Heart right ventricle (tissue), 16 donors: ENCODE measurements at regions not wholly inside any gene's neighbourhood (a gene's known extent, or its start where the extent isn't known, plus 50 kb on each side); places are given as distances from the start of the nearest gene placed in this dataset.

Experiments used
- ATAC-seq, 8 donors: fragments of 200-7000 bp; cut with Tn5 transposase; one replicate each; pipeline ENCODE4 v1.9.1; 2020; ENCODE audit warnings: mild to moderate bottlenecking in 8 of 8, moderate library complexity in 8 of 8, moderate number of reproducible peaks in 1 of 8
- DNase-seq, 2 donors: peaks; one replicate each; pipeline ENCODE4 v3.0.0-alpha.2; 2020
- H3K27ac ChIP-seq, 10 donors: fragments of 200-600 bp; sonication (generic) in 2 of 10; one replicate each; pipeline versions ENCODE4 v1.5.0 to v1.8.0; 2020 to 2022; ENCODE audit warnings: mild to moderate bottlenecking in 3 of 10
- H3K27me3 ChIP-seq, 7 donors: fragments of 200-600 bp; one replicate each; pipeline ENCODE4 v1.8.0; 2021 to 2022; ENCODE audit warnings: mild to moderate bottlenecking in 2 of 7
- H3K36me3 ChIP-seq, 9 donors: fragments of 200-600 bp; sonication (generic) in 1 of 9; one replicate each; pipeline versions ENCODE4 v1.5.0 to v1.8.0; 2020 to 2022; ENCODE audit warnings: mild to moderate bottlenecking in 2 of 9
- H3K4me1 ChIP-seq, 9 donors: fragments of 200-600 bp; sonication (generic) in 1 of 9; one replicate each; pipeline versions ENCODE4 v1.5.0 to v1.8.0; 2020 to 2022; ENCODE audit warnings: mild to moderate bottlenecking in 4 of 9
- H3K4me3 ChIP-seq, 10 donors: fragments of 200-600 bp; sonication (generic) in 2 of 10; one replicate each; pipeline versions ENCODE4 v1.5.0 to v1.8.0; 2020 to 2022; ENCODE audit warnings: mild to moderate bottlenecking in 7 of 10, moderate library complexity in 2 of 10
- H3K9me3 ChIP-seq, 11 donors: fragments of 200-600 bp in 10 of 11; sonication (generic) in 2 of 11; one replicate each; pipeline versions ENCODE4 v1.5.0 to v1.8.0; 2013 to 2022; ENCODE audit warnings: mild to moderate bottlenecking in 2 of 11, control low read depth in 1 of 11, moderate library complexity in 1 of 11
- CTCF ChIP-seq, 9 donors: fragments of 200-600 bp; sonication (generic) in 2 of 9; IDR thresholded peaks; one replicate each; pipeline versions ENCODE4 v1.5.0 to v1.8.0; 2021 to 2022; ENCODE audit warnings: antibody characterized with exemption in 9 of 9, mild to moderate bottlenecking in 5 of 9, moderate library complexity in 1 of 9
- WGBS, 2 donors: extraction: QIAGEN DNeasy Blood & Tissue Kit; methylation state at CpG; one replicate each; pipeline ENCODE4 v1.1.7; 2013; ENCODE audit warnings: inconsistent platforms in 1 of 2; 5-methylcytosine and 5-hydroxymethylcytosine counted together
- intact Hi-C, 10 donors: fragments of 100-400 bp; cut with DNase I; formaldehyde crosslinking; loops; one replicate each; pipeline versions ENCODE4 v1.11.1 to v1.14.2; 2022
- donor health status: Arrhythmogenic right ventricular cardiomyopathy.
- donor health status: ischemic (EF 13 %, LVEDD 7.1; RV severe dilation, severe dysfunction).
- donor health status: healthy with polysubstance abuse.
- donor health status: DM: no; HTN: yes; CAD: no.
- donor health status: DM: no; HTN: no; CAD: no.
- donor health status: ischemic (EF 25% LVEDD 6.9; RV normal size, moderate dysfunction).
- donor health status: ischemic (EF 25% LVEDD 5.7; RV mildly dilated, moderate dysfunction).
- donor health status: healthy.
- donor health status: DM: yes; HTN: yes; CAD: no.
- donor health status: Ischemic cardiomyopathy.
- donor health status: ischemic (EF 35%, LVEDD 5.7; RV mildly dilated, moderate dysfunction).
- donor health status: nonischemic (EF 11% LVEDD 7.7; RV severe dilation, severe dysfunction).
- donor health status: DM: yes; HTN: yes; CAD: no.
- donor health status: PGD.
- donor health status: ischemic (EF 29% LVEDD 5.4; RV normal size, mild dysfunction).
- donor health status: nonischemic (EF 23%, LVEDD 6.1; RV moderate dilation, normal function).

- TF ChIP-seq CTCF (IDR thresholded peaks at IDR 0.05), result no peak
- no peak for ATAC-seq
- Histone ChIP-seq H3K4me3 (no peak overlapping the region), H3K9me3 (peaks cover 0 to 11% (median 0%) of the 10 kb centered on the region in 11 donors), H3K4me1 (no peaks in the 10 kb centered on the region), H3K27ac (no peak overlapping the region), H3K36me3 (no peaks in the 10 kb centered on the region), H3K27me3 (no peaks in the 10 kb centered on the region)
- 88 to 91% methylated on average over 1 of the region's 1 CpG for WGBS, 2 donors
- no peak for DNase-seq
- intact Hi-C loops, result no loop called here
Measured at GRCh38 chr18:38768504-38768903, 1202.9 kb upstream of the CELF4 start.

DNA sequence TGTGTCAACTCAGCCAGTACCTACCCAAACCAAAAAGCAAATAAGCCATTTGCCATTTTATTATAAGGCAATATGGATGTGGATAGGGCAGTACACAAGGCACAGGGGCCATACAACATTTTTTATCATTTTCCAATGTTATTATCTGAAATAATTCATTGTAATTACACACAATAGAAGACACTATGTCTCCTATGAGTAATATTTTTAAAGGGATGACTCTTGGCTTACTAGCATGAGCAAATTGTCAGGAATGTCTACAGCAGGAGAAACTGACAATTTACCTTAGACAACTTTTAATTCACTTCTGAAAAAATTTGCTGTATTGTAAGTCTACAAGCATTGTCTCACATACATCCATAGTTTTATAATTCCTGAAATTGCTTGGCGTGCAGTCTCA lies 1193.9 kb upstream of the CELF4 start:
- Histone ChIP-seq H3K36me3 (no peaks in the 10 kb centered on the region), H3K9me3 (no peaks in the 10 kb centered on the region), H3K4me1 (no peaks in the 10 kb centered on the region), H3K4me3 (no peak overlapping the region), H3K27me3 (no peaks in the 10 kb centered on the region), H3K27ac (no peak overlapping the region)
- intact Hi-C loops, result loop anchor here in 1 of 10 donors (10.0 kb wide), 1 partner anchor 75 kb away; no protein-coding TSS in a partner anchor
- TF ChIP-seq CTCF (IDR thresholded peaks at IDR 0.05), result no peak
- DNase-seq (no peak), ATAC-seq (no peak)
- WGBS, 2 donors, result 82 to 90% methylated on average over 1 of the region's 1 CpG

GRCh38 chr18:38756436-38756835 lies 1190.8 kb upstream of the CELF4 start:
- DNase-seq (no peak), ATAC-seq (no peak)
- 85 to 88% methylated on average over 2 of the region's 2 CpGs for WGBS, 2 donors
- Histone ChIP-seq H3K9me3 (no peaks in the 10 kb centered on the region), H3K4me1 (no peaks in the 10 kb centered on the region), H3K36me3 (no peaks in the 10 kb centered on the region), H3K27me3 (no peaks in the 10 kb centered on the region), H3K27ac (no peak overlapping the region), H3K4me3 (no peak overlapping the region)
- TF ChIP-seq CTCF (IDR thresholded peaks at IDR 0.05), result no peak
- intact Hi-C loops, result loop anchor here in 1 of 10 donors (10.0 kb wide), 1 partner anchor 72 kb away; no protein-coding TSS in a partner anchor

DNA sequence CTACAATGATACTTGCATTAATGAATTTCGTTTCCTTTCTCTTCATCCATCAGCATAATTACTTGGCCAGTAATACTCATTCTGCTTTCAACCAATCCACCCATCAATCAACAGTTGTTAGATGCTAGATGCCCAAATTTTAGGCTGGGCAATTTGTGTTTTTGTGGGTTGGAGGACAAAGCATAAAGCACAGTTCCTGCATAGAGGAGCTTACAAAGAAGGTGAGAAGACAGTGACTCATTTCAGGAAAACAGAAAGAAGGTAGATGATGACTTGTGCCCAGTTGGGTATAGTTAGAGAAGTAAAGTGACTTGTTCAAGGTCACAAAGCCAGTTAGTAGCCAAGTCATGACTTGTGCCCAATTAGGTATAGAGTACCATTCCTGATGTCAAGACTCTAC lies 1186.8 kb upstream of the CELF4 start:
- Histone ChIP-seq H3K27ac (no peak overlapping the region), H3K4me1 (no peaks in the 10 kb centered on the region), H3K27me3 (no peaks in the 10 kb centered on the region), H3K36me3 (no peaks in the 10 kb centered on the region), H3K9me3 (no peaks in the 10 kb centered on the region), H3K4me3 (no peak overlapping the region)
- DNase-seq, result no peak
- intact Hi-C loops, result loop anchor here in 1 of 10 donors (10.0 kb wide), 1 partner anchor 68 kb away; no protein-coding TSS in a partner anchor
- no peak for TF ChIP-seq CTCF (IDR thresholded peaks at IDR 0.05)
- 46 to 68% methylated on average over 1 of the region's 1 CpG for whole genome bisulfite sequencing, 2 donors
- ATAC-seq, result no peak
